Naive B cell (primary cell): ENCODE measurements at regions not wholly inside any gene's neighbourhood (a gene's known extent, or its start where the extent isn't known, plus 50 kb on each side); places are given as distances from the start of the nearest gene placed in this dataset.
A peak's percentile ranks its signal among the peaks of the same experiment; 100 is the strongest.
"Not testable (repeated sequence)": the region's sequence is repeated elsewhere in the genome, so short reads cannot be mapped to it uniquely, and the experiment has no call there.

Experiments
- ATAC-seq, 2 donors: fragments of 150-1000 bp; cut with Tn5 transposase; 2 replicates each; pipeline ENCODE4 v1.10.0; 2021; ENCODE audit warnings: low read depth in 2 of 2, mild to moderate bottlenecking in 2 of 2, moderate library complexity in 2 of 2
- DNase-seq: peaks from one replicate; pipeline ENCODE4 v3.0.0; 2022
- H3K27ac Mint-ChIP-seq, 6 donors: one replicate each; pipeline ENCODE4 v1.8.0; 2020 to 2022; ENCODE audit warnings: mild to moderate bottlenecking in 6 of 6, mixed read lengths in 6 of 6, moderate library complexity in 5 of 6, inconsistent platforms in 2 of 6
- H3K27me3 Mint-ChIP-seq, 3 donors: one replicate each; pipeline ENCODE4 v1.8.0; 2021 to 2022; ENCODE audit warnings: mixed read lengths in 3 of 3, mild to moderate bottlenecking in 1 of 3
- H3K36me3 Mint-ChIP-seq, 2 donors: one replicate each; pipeline ENCODE4 v1.8.0; 2020 to 2022; ENCODE audit warnings: mixed read lengths in 2 of 2, inconsistent platforms in 1 of 2, mild to moderate bottlenecking in 1 of 2
- H3K4me1 Mint-ChIP-seq, 3 donors: one replicate each; pipeline ENCODE4 v1.8.0; 2020 to 2022; ENCODE audit warnings: mixed read lengths in 3 of 3, inconsistent platforms in 1 of 3, mild to moderate bottlenecking in 1 of 3, moderate library complexity in 1 of 3
- H3K4me3 Mint-ChIP-seq, 8 donors: one replicate each; pipeline ENCODE4 v1.8.0; 2020 to 2022; ENCODE audit warnings: mild to moderate bottlenecking in 8 of 8, mixed read lengths in 8 of 8, moderate library complexity in 8 of 8, inconsistent platforms in 2 of 8
- H3K9me3 Mint-ChIP-seq, 7 donors: one replicate each; pipeline ENCODE4 v1.8.0; 2020 to 2022; ENCODE audit warnings: mixed read lengths in 7 of 7, mild to moderate bottlenecking in 5 of 7, inconsistent platforms in 2 of 7, moderate library complexity in 1 of 7

DNA sequence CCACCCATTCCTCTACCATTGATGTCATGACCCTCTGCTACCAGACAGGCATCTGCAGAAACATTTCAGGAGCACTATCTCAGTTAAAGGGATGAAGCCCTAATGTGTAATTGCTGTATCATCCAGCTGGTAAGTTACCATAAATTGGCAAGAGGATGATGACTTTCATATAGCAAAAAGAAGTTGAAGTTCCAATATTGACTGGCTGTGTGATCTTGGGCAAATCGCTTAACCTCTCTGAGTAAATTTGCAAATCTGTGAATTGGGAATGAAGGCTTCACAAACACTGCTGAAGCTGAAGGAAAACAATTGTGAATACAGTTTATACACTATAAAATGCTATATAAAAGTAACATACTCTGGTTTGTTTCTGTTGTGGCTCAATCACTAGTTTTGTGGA is 89.5 kb upstream of the PHACTR1 start:
- Mint-ChIP-seq H3K27me3 (peaks cover 2 to 10% (median 5%) of the 10 kb centered on the region in 3 donors), H3K9me3 (no peaks in the 10 kb centered on the region), H3K4me1 (peaks cover 0 to 4% (median 3%) of the 10 kb centered on the region in 3 donors), H3K36me3 (no peaks in the 10 kb centered on the region), H3K4me3 (no peak overlapping the region), H3K27ac (no peak overlapping the region)
- ATAC-seq (no peak), DNase-seq (no peak)

DNA sequence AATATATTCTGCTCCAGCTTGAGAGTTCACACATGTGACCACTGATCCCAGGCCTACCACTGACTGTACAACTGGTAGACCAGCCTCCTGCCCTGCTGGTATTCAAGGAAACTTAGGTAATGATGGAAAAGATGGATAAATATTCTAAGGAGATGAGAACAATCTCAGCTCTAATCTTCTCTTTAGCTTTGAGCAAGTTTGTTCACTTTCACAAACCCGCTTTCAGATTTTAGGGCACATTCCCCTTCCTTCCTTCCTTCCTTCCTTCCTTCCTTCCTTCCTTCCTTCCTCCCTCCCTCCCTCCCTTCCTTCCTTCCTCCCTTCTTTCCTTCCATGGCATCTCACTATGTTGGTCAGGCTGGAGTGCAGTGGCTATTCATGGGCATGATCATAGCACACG is 88.2 kb upstream of the PHACTR1 start:
- no peak overlapping the region for H3K27ac Mint-ChIP-seq
- DNase-seq = no peak
- no peak for ATAC-seq
- peaks cover 4 to 15% (median 9%) of the 10 kb centered on the region in 3 donors for H3K27me3 Mint-ChIP-seq
- no peaks in the 10 kb centered on the region for H3K4me1 Mint-ChIP-seq
- H3K4me3 Mint-ChIP-seq = no peak overlapping the region
- no peaks in the 10 kb centered on the region for H3K9me3 Mint-ChIP-seq
- H3K36me3 Mint-ChIP-seq = no peaks in the 10 kb centered on the region

DNA sequence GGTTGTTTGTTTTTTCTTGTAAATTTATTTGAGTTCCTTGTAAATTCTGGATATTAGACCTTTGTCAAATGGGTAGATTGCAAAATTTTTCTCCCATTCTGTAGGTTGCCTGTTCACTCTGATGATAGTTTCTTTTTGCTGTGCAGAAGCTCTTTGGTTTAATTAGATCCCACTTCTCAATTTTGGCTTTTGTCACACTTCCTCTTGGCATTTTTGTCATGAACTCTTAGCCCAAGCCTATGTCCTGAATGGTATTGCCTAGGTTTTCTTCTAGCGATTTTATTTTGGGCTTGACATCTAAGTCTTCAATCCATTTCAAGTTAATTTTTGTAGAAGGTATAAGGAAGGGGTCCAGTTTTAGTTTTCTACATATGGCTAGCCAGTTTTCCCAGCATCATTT is 82.8 kb upstream of the PHACTR1 start:
- Mint-ChIP-seq H3K27me3 (peaks cover 20 to 29% (median 25%) of the 10 kb centered on the region in 3 donors), H3K9me3 (peaks cover 0 to 16% (median 7%) of the 10 kb centered on the region in 7 donors)
- not testable (repeated sequence) for ATAC-seq, H3K36me3 Mint-ChIP-seq, H3K4me3 Mint-ChIP-seq, DNase-seq, H3K4me1 Mint-ChIP-seq, H3K27ac Mint-ChIP-seq

DNA sequence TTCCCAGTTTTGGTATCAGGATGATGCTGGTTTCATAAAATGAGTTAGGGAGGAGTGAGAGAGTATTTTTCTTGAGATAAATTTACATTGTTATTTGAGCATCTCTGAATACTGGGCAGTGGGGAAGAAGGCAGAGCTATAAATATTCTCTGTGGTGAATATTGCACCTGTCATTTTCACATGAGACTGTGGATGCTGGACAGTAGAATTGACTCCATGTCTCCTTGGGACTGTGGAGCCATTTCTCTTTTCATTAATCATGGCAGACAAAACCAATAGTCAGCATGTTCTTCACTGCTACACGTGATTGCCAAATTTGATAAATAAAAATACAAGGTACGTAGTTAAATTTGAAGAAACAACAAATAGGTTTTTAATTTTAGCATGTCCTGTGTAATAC is 81.2 kb upstream of the PHACTR1 start:
- Mint-ChIP-seq H3K27ac (no peak overlapping the region), H3K4me1 (peaks cover 0 to 5% (median 0%) of the 10 kb centered on the region in 3 donors), H3K27me3 (peaks cover 20 to 29% (median 24%) of the 10 kb centered on the region in 3 donors), H3K36me3 (no peaks in the 10 kb centered on the region), H3K9me3 (peaks cover 0 to 22% (median 7%) of the 10 kb centered on the region in 7 donors), H3K4me3 (no peak overlapping the region)
- DNase-seq = no peak
- no peak for ATAC-seq

DNA sequence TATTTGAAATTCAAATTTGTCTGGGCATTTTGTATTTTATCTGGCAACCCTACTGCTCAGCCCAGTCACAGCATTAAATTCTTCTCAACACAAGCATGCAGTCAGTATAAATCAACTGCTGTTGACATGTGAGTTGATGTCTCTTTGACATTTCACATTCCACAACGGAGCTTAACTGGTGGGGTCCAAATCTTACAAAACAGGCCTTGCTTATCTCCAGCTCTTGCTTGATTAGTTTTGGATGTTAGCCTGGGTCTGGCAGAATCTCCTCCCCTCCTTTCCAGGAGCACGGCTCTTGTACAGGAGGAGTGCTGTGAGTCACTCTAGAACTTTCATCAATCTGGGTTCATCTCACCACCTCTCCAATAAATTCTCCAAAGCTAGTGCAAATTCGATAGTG is 80.8 kb upstream of the PHACTR1 start:
- H3K27ac Mint-ChIP-seq = no peak overlapping the region
- peaks cover 0 to 5% (median 0%) of the 10 kb centered on the region in 3 donors for H3K4me1 Mint-ChIP-seq
- ATAC-seq = no peak
- no peak overlapping the region for H3K4me3 Mint-ChIP-seq
- peaks cover 20 to 29% (median 24%) of the 10 kb centered on the region in 3 donors for H3K27me3 Mint-ChIP-seq
- peaks cover 2 to 26% (median 9%) of the 10 kb centered on the region in 7 donors for H3K9me3 Mint-ChIP-seq
- no peaks in the 10 kb centered on the region for H3K36me3 Mint-ChIP-seq
- DNase-seq = no peak

DNA sequence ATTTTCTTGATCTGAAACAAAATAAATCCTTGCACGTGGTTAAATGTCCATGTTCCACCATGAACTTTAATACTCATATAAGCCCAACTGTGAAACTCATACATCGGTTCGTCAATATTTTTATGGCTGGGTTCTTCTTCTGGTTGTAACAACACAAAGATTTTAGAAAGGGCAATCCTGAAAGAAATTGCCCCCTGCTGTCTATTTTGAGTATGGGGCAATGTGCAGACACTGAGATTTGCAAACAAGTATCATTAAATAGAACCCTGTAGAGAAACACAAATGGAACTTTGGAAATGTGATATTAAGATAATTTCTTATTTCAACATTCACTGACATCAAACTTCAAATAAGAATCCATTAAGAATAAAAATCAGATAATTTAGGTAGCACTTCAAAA is 80.2 kb upstream of the PHACTR1 start:
- peaks cover 20 to 29% (median 24%) of the 10 kb centered on the region in 3 donors for H3K27me3 Mint-ChIP-seq
- ATAC-seq = no peak
- H3K9me3 Mint-ChIP-seq = peaks cover 2 to 31% (median 13%) of the 10 kb centered on the region in 7 donors

DNA sequence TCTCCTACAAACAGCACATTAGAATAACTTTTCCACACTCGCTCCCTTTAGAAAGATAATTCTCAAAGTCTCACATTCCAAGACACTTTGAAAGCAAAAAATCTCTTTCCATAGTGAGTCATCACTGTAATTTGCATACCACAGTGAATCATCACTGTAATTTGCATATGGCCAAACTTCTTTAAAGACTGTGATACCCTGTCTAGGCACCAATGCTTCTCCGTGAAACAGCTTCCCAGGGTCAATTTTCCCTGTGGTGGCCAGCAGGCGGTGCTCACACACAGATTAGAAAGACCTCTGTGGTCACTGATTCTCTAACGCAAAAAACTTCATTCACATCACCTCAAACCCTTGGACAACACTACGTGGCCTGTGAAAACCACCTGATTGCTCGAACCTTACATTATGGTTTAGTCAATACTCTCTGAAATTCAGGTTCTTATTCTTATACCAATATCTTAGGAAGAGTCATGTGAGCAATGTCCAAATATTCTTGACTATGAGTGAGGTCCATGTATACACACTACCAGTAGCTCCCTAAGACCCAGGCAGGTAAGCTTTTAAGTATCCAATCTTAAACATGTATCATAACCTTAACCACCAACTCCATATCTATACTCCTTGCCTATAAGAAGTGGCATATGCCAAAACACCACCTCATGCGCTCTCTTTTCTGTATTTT is 78.5 kb upstream of the PHACTR1 start:
- H3K27me3 Mint-ChIP-seq = peaks cover 20 to 31% (median 21%) of the 10 kb centered on the region in 3 donors
- no peaks in the 10 kb centered on the region for H3K36me3 Mint-ChIP-seq
- ATAC-seq (peak in 1 of 2 donors; percentile 45), DNase-seq (peak; percentile 3)
- H3K4me3 Mint-ChIP-seq = no peak overlapping the region
- H3K27ac Mint-ChIP-seq = peak overlapping the region in 1 of 6 donors; percentile 40
- peaks cover 2 to 38% (median 24%) of the 10 kb centered on the region in 7 donors for H3K9me3 Mint-ChIP-seq
- H3K4me1 Mint-ChIP-seq = peaks cover 0 to 5% (median 0%) of the 10 kb centered on the region in 3 donors

More for the DNA sequence above, 80.2 kb upstream of the PHACTR1 start:
- Mint-ChIP-seq H3K27ac (no peak overlapping the region), H3K4me1 (peaks cover 0 to 5% (median 0%) of the 10 kb centered on the region in 3 donors), H3K36me3 (no peaks in the 10 kb centered on the region), H3K4me3 (no peak overlapping the region)
- DNase-seq = no peak

DNA sequence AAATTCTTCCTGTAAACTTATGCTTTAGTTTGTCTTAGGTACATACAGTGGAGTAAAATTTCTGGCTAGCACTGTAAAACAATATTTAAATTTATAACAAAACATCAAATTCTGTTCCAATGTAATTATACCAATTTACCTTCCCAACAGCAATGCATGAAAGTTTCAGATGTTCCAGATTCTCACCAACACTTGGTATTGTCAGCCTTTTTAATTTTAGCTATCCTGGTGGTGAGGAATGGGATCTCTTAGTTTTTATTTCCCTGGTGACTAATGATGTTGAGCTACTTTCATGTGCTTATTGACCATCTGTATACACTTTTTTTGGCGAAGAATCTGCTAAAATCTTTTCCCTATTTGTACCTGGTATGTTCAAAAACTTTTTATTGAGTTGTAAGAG is 76.1 kb upstream of the PHACTR1 start:
- DNase-seq = no peak
- Mint-ChIP-seq H3K4me1 (peaks cover 0 to 5% (median 0%) of the 10 kb centered on the region in 3 donors), H3K27ac (no peak overlapping the region), H3K4me3 (no peak overlapping the region), H3K9me3 (peaks cover 0 to 26% (median 19%) of the 10 kb centered on the region in 7 donors), H3K36me3 (no peaks in the 10 kb centered on the region), H3K27me3 (peaks cover 9 to 19% (median 16%) of the 10 kb centered on the region in 3 donors)
- ATAC-seq = no peak

DNA sequence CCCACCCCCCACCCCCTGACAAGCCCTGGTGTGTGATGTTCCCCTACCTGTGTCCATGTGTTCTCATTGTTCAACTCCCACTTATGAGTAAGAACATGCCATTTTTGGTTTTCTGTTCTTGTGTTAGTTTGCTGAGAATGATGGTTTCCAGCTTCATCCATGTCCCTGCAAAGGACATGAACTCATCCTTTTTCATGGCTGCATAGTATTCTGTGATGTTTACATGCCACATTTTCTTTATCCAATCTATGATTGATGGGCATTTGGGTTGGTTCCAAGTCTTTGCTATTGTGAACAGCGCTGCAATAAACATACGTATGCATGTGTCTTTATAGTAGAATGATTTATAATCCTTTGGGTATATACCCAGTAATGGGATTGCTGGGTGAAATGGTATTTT is 74.8 kb upstream of the PHACTR1 start:
- DNase-seq, H3K36me3 Mint-ChIP-seq, ATAC-seq, H3K27ac Mint-ChIP-seq, H3K4me3 Mint-ChIP-seq, H3K4me1 Mint-ChIP-seq: not testable (repeated sequence)
- Mint-ChIP-seq H3K27me3 (peaks cover 9 to 19% (median 16%) of the 10 kb centered on the region in 3 donors), H3K9me3 (peaks cover 0 to 26% (median 19%) of the 10 kb centered on the region in 7 donors)

DNA sequence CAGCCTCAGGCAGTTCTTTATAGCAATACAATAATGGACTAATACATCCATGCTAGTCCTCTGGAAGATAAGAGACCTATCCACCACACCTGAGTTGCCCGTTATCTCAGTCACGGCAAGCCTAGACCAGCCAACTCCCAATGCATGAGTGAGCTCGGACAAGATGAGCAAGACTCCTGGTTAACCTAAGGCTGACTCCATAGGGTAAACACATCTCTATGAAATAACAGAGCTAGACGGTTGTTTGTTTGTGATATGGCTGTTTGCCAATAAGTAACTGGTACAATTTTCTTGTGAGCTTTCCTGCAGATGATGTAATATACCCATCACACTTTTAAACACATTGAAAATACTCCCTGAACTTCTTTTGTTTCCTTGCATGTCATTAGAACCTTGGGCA is 70.6 kb upstream of the PHACTR1 start:
- peaks cover 0 to 11% (median 10%) of the 10 kb centered on the region in 3 donors for H3K27me3 Mint-ChIP-seq
- no peak for ATAC-seq

DNA sequence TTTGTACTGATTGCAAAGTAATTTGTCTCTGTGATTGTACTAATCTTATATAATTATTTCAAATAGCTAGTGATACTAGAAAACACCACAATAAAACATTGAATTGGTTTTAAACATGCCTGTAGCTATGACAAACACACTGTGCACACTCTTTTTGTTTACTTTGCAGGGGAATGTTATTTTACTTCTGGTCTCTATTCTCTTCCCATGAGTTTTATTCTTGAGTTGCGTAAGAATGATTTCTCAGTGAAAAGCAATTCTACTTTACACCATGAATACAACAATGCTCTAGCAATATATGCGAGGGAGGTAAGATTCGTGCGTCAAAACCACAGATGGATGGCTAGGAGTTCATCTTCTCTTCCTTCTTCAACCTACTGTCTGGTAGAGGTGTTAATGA is 68.4 kb upstream of the PHACTR1 start:
- no peak for ATAC-seq
- Mint-ChIP-seq H3K4me3 (no peak overlapping the region), H3K36me3 (no peaks in the 10 kb centered on the region), H3K9me3 (peaks cover 0 to 8% (median 4%) of the 10 kb centered on the region in 7 donors), H3K4me1 (no peaks in the 10 kb centered on the region), H3K27ac (no peak overlapping the region), H3K27me3 (peaks cover 0 to 9% (median 0%) of the 10 kb centered on the region in 3 donors)
- no peak for DNase-seq

More for the DNA sequence above, 70.6 kb upstream of the PHACTR1 start:
- Mint-ChIP-seq H3K4me1 (no peaks in the 10 kb centered on the region), H3K4me3 (no peak overlapping the region), H3K36me3 (no peaks in the 10 kb centered on the region), H3K27ac (no peak overlapping the region), H3K9me3 (peaks cover 0 to 22% (median 11%) of the 10 kb centered on the region in 7 donors)
- no peak for DNase-seq

DNA sequence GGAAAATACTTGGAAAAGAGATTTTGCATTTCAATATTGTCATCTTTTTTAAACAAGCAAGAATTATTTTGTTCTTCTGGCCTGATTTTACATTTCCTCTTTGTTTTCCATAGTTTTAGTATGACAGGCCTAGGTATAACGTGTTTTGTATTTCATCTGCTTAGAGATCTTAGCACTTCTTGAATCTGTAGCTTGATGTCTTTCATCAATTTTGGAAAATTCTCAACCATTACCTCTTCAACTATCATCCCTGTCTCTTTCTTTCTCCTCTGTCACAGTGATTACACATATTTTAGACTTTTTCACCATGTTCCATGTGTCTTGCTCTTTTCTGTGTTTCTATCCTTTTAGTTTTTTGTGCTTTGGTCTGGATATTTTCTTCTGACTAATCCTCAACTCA is 67.2 kb upstream of the PHACTR1 start:
- no peak overlapping the region for H3K27ac Mint-ChIP-seq
- H3K4me1 Mint-ChIP-seq = no peaks in the 10 kb centered on the region
- DNase-seq (no peak), ATAC-seq (no peak)
- peaks cover 0 to 3% (median 0%) of the 10 kb centered on the region in 3 donors for H3K27me3 Mint-ChIP-seq
- H3K4me3 Mint-ChIP-seq = no peak overlapping the region
- peaks cover 0 to 2% (median 0%) of the 10 kb centered on the region in 7 donors for H3K9me3 Mint-ChIP-seq
- H3K36me3 Mint-ChIP-seq = no peaks in the 10 kb centered on the region

DNA sequence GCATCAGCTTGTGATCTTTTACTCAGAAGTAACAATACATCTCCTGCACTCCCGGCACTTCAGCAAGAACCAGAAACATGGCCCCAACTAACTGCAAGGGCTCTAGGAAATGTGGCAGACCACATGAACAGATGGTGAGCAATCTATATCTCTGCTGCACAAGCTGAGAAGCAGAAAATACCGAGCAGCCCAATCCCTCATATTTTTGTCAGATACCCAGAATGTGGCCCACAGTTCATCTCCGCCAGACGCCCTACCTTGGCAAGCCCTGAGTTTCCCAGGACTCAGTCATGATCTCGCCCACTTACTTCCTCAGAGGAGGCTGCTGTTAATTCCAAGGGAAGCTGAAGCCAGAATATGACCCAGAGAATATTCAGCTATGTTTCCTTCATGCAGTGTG is 63.1 kb upstream of the PHACTR1 start:
- no peak for ATAC-seq

DNA sequence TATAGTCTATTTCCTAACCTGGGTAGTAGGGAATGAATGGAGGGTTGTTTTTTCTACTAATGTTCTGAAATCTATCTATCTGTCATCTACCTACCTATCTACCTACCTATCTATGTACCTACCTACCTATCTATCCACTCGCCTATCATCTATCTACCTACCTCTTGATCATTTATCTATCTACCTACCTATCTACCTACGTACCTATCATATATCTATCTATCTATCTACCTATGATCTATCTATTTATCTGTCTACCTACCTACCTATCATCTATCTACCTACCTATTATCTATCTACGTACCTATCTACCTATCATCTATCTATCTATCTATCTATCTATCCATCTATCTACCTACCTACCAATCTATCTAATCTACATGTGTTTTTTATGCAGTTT is 62.5 kb upstream of the PHACTR1 start:
- DNase-seq (no peak), ATAC-seq (no peak)
- H3K4me1 Mint-ChIP-seq = no peaks in the 10 kb centered on the region

More for the DNA sequence above, 63.1 kb upstream of the PHACTR1 start:
- Mint-ChIP-seq H3K9me3 (peaks cover 0 to 2% (median 0%) of the 10 kb centered on the region in 7 donors), H3K27me3 (peaks cover 0 to 3% (median 0%) of the 10 kb centered on the region in 3 donors), H3K4me3 (no peak overlapping the region), H3K36me3 (no peaks in the 10 kb centered on the region), H3K4me1 (no peaks in the 10 kb centered on the region), H3K27ac (no peak overlapping the region)
- no peak for DNase-seq

More for the DNA sequence above, 62.5 kb upstream of the PHACTR1 start:
- Mint-ChIP-seq H3K27me3 (peaks cover 0 to 3% (median 0%) of the 10 kb centered on the region in 3 donors), H3K27ac (no peak overlapping the region), H3K36me3 (no peaks in the 10 kb centered on the region), H3K9me3 (peaks cover 0 to 2% (median 0%) of the 10 kb centered on the region in 7 donors), H3K4me3 (no peak overlapping the region)
